K562 (cell line): ENCODE measurements at regions not wholly inside any gene's neighbourhood (a gene's known extent, or its start where the extent isn't known, plus 50 kb on each side); places are given as distances from the start of the nearest gene placed in this dataset.

ENCODE experiments used
- ATAC-seq: fragments of 200-7000 bp; cut with Tn5 transposase; 3 replicates; pipeline ENCODE4 v1.9.1; 2020; ENCODE audit warnings: moderate library complexity
- BruUV-seq: library from RNA; stranded (reverse); fragments of 400-500 nt; replicated peaks from 2 replicates; lab custom pipeline; 2021; lab: Mats Ljungman, UMichigan
- CTCF ChIA-PET: fragments of 300-600 bp; formaldehyde crosslinking; extraction: SDS; loops from one replicate; lab custom pipeline; 2021; ENCODE audit warnings: low intra/inter-chr PET ratio; lab: Yijun Ruan, JAX
- POLR2A ChIA-PET: fragments of 300-600, 350-650 bp; sonication (Branson Sonifier 250); formaldehyde crosslinking; extraction: SDS; loops from one replicate; lab custom pipeline; 2021; ENCODE audit warnings: antibody characterized with exemption, inconsistent platforms; lab: Yijun Ruan, JAX
- DNase-seq, 4 experiments: peaks; one replicate each; pipeline versions ENCODE4 v3.0.0 to v3.0.0-alpha.2; 2011 to 2018; ENCODE audit warnings: low spot score in 3 of 4, mixed read lengths in 3 of 4; ENCODE audit errors: extremely low read depth in 1 of 4
- FAIRE-seq: peaks from 2 replicates; lab custom pipeline; 2011; peaks lifted over from hg19 to GRCh38; lab: Jason Lieb, UNC
- H2AFZ ChIP-seq: 2 replicates; pipeline ENCODE4 v1.6.0; 2011; ENCODE audit warnings: low read depth, low read length, control low read depth, inconsistent platforms
- H3K27ac ChIP-seq: fragments of 200-600 bp; 3 replicates; pipeline ENCODE4 v1.8.0; 2011; ENCODE audit warnings: low read depth, mild to moderate bottlenecking, control low read depth, inconsistent platforms, low read length, moderate library complexity, mixed read lengths; ENCODE audit errors: extremely low read depth
- H3K27me3 ChIP-seq, 2 experiments: fragments of 300-600 bp in 1 of 2; 2 replicates in 1 of 2; 3 replicates in 1 of 2; pipeline versions ENCODE4 v1.6.0 to v1.8.0; 2011; ENCODE audit warnings: inconsistent platforms in 2 of 2, low read length in 2 of 2, mild to moderate bottlenecking in 1 of 2, mixed read lengths in 1 of 2, moderate library complexity in 1 of 2; ENCODE audit not compliant: control insufficient read depth in 2 of 2, insufficient read depth in 2 of 2
- H3K36me3 ChIP-seq: fragments of 300-600 bp; 3 replicates; pipeline ENCODE4 v1.8.0; 2011; ENCODE audit warnings: mild to moderate bottlenecking, low read length, inconsistent platforms; ENCODE audit not compliant: control insufficient read depth, insufficient read depth
- H3K4me1 ChIP-seq, 2 experiments: fragments of 200-600 bp in 1 of 2; replicated peaks in 1 of 2; 2 replicates in 1 of 2; 3 replicates in 1 of 2; pipeline versions ENCODE4 v1.5.1 to v1.8.0; 2011; ENCODE audit warnings: inconsistent platforms in 2 of 2, low read length in 2 of 2, mild to moderate bottlenecking in 1 of 2, mixed read lengths in 1 of 2, moderate library complexity in 1 of 2; ENCODE audit not compliant: control insufficient read depth in 2 of 2, insufficient read depth in 2 of 2
- H3K4me2 ChIP-seq: 2 replicates; pipeline ENCODE4 v1.6.1; 2011; ENCODE audit warnings: low read length, control low read depth, inconsistent platforms, mixed read lengths; ENCODE audit not compliant: insufficient read depth
- H3K4me3 ChIP-seq: fragments of 200-600 bp; sonication (generic), shearing (Covaris generic); 2 replicates; pipeline ENCODE4 v1.5.1; 2016; ENCODE audit warnings: control low read depth, inconsistent platforms
- H3K79me2 ChIP-seq: fragments of 200-600 bp; 3 replicates; pipeline ENCODE4 v1.8.0; 2011; ENCODE audit warnings: low read length, inconsistent platforms; ENCODE audit not compliant: control insufficient read depth, insufficient read depth
- H3K9ac ChIP-seq, 2 experiments: 2 replicates each; pipeline versions ENCODE4 v1.6.0 to v1.6.1; 2011; ENCODE audit warnings: low read depth in 2 of 2, low read length in 2 of 2, control low read depth in 1 of 2, inconsistent platforms in 1 of 2, mild to moderate bottlenecking in 1 of 2, mixed read lengths in 1 of 2; ENCODE audit not compliant: insufficient read depth in 1 of 2
- H3K9me1 ChIP-seq: one replicate; pipeline ENCODE4 v1.6.0; 2011; ENCODE audit warnings: inconsistent platforms, mild to moderate bottlenecking, low read length, moderate library complexity; ENCODE audit not compliant: control insufficient read depth, insufficient read depth
- H3K9me3 ChIP-seq: replicated peaks from 2 replicates; pipeline ENCODE4 v1.5.1; 2011; ENCODE audit warnings: low read depth, low read length, inconsistent platforms; ENCODE audit not compliant: control insufficient read depth, insufficient read depth
- H4K20me1 ChIP-seq: replicated peaks from 2 replicates; pipeline ENCODE4 v1.6.1; 2011; ENCODE audit warnings: low read length, inconsistent platforms, mixed read lengths; ENCODE audit not compliant: control insufficient read depth, insufficient read depth
- DNMT1 ChIP-seq: fragments of 450-650 bp; IDR thresholded peaks from 2 replicates; pipeline ENCODE4 v1.6.1; 2016; ENCODE audit warnings: antibody characterized with exemption, mild to moderate bottlenecking
- DPF2 ChIP-seq: fragments of 450-650 bp; IDR thresholded peaks from 2 replicates; pipeline ENCODE4 v1.6.1; 2016
- EGR1 ChIP-seq: fragments of 450-650 bp; conservative IDR thresholded peaks from 2 replicates; pipeline ENCODE4 v1.6.1; 2017; ENCODE audit warnings: mild to moderate bottlenecking
- EWSR1 ChIP-seq: fragments of 450-650 bp; IDR thresholded peaks from 2 replicates; pipeline ENCODE4 v1.6.1; 2018; ENCODE audit warnings: borderline replicate concordance, mild to moderate bottlenecking, low read depth, moderate library complexity; ENCODE audit not compliant: partially characterized antibody
- MAFF ChIP-seq: IDR thresholded peaks from 2 replicates; pipeline ENCODE4 v1.6.1; 2012; ENCODE audit warnings: low read length, improper control_type of control experiment
- MAFG ChIP-seq: fragments of 450-650 bp; conservative IDR thresholded peaks from 2 replicates; pipeline ENCODE4 v1.6.1; 2016; ENCODE audit warnings: missing genetic modification characterization, missing compliant biosample characterization
- NR3C1 ChIP-seq: sonication (generic); formaldehyde crosslinking; IDR thresholded peaks from 2 replicates; pipeline ENCODE4 v1.8.1; 2022; ENCODE audit warnings: missing genetic modification reagents
- PCBP1 ChIP-seq: fragments of 200-400 bp; formaldehyde crosslinking; IDR thresholded peaks from 2 replicates; pipeline ENCODE4 v1.6.1; 2018; ENCODE audit warnings: mild to moderate bottlenecking, low read depth, low read length; ENCODE audit not compliant: poor library complexity, severe bottlenecking
- POLR3A ChIP-seq: IDR thresholded peaks from 2 replicates; pipeline ENCODE4 v1.6.1; 2011; ENCODE audit warnings: borderline replicate concordance, mild to moderate bottlenecking, moderate library complexity; ENCODE audit not compliant: insufficient read length, insufficient read depth; ENCODE audit errors: extremely low read depth
- TCF7L2 ChIP-seq: fragments of 150-350 bp; IDR thresholded peaks from 2 replicates; pipeline ENCODE4 v1.6.1; 2016; ENCODE audit warnings: low read depth, mild to moderate bottlenecking, low read length, moderate library complexity
- U2AF1 ChIP-seq: fragments of 200-400 bp; formaldehyde crosslinking; optimal IDR thresholded peaks from 2 replicates; pipeline ENCODE3; 2017; ENCODE audit warnings: mild to moderate bottlenecking, low read depth, low read length, moderate library complexity
- ZKSCAN8 ChIP-seq: fragments of 200-800 bp; sonication (Bioruptor generic); IDR thresholded peaks from 2 replicates; pipeline ENCODE4 v1.6.1; 2016; ENCODE audit warnings: missing genetic modification characterization, missing compliant biosample characterization
- ZNF444 ChIP-seq: fragments of 250-450 bp; sonication (Bioruptor Pico); IDR thresholded peaks from 2 replicates; pipeline ENCODE4 v1.4.0; 2020; ENCODE audit warnings: mild to moderate bottlenecking, moderate library complexity
- ZNF77 ChIP-seq: fragments of 250-450 bp; sonication (Bioruptor Pico); IDR thresholded peaks from 2 replicates; pipeline ENCODE4 v1.5.0; 2020
- WGBS: fragments of 100-300 bp; shearing (Covaris generic); methylation state at CpG from one replicate; pipeline ENCODE4 v1.1.6; 2016; ENCODE audit warnings: low coverage, mixed read lengths; ENCODE audit not compliant: insufficient coverage; ENCODE audit errors: missing lambda C conversion rate; 5-methylcytosine and 5-hydroxymethylcytosine counted together
- in situ Hi-C: fragments of 300-500 bp; cut with MboI; formaldehyde crosslinking; loops from 4 replicates; pipeline ENCODE4 v1.15.0; 2018; ENCODE audit warnings: inconsistent platforms, mixed read lengths
- intact Hi-C: fragments of 100-400 bp; cut with micrococcal nuclease; formaldehyde crosslinking; loops from 2 replicates; pipeline ENCODE4 v1.14.2; 2022
- TF ChIP-seq, protein P1 (sequence below): IDR thresholded peaks from 2 replicates; pipeline ENCODE4 v1.6.1; 2012; ENCODE audit warnings: low read depth, low read length, improper control_type of control experiment, borderline replicate concordance
- TF ChIP-seq, protein P2 (sequence below), 2 experiments: fragments of 450-650 bp in 1 of 2; sonication (generic) in 1 of 2; formaldehyde crosslinking in 1 of 2; IDR thresholded peaks in 1 of 2; conservative IDR thresholded peaks in 1 of 2; 2 replicates each; pipeline versions ENCODE4 v1.6.1 to v1.8.1; 2016 to 2023; ENCODE audit warnings: mild to moderate bottlenecking in 2 of 2, moderate library complexity in 2 of 2, inconsistent platforms in 1 of 2, missing genetic modification reagents in 1 of 2

DNA sequence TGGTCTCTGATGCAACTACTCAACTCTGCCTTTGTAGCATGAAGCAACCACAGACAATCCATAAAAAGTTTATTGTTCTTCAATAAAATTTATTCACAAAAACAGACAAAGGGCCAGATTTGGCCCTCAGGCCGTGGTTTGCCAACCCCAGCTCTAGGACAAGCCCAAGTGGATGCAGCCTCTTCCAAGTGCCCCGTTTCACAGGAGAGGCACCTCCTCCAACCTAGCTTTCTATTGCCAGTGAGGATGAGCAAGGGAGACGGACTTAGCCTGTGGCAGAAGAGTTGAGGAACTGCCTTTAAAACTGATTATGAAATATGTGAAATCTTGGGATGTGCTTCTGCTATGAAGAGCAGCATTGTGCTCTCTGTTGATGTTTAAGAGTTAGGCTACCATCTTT lies 105.4 kb downstream of the PSMG1 start:
- DNase-seq, result no peak
- H3K9me1 ChIP-seq, result no peaks in the 10 kb centered on the region
- 0% methylated on average over 3 of the region's 3 CpGs for WGBS
- CTCF ChIA-PET, result no interaction called here
- H3K79me2 ChIP-seq, result no peaks in the 10 kb centered on the region
- no peak for FAIRE-seq
- H3K27me3 ChIP-seq, result peaks cover 28 to 32% of the 10 kb centered on the region in 2 experiments
- in situ Hi-C loops, result no loop called here
- H3K4me3 ChIP-seq, result no peak overlapping the region
- ATAC-seq, result no peak
- TF ChIP-seq, protein P1, sequence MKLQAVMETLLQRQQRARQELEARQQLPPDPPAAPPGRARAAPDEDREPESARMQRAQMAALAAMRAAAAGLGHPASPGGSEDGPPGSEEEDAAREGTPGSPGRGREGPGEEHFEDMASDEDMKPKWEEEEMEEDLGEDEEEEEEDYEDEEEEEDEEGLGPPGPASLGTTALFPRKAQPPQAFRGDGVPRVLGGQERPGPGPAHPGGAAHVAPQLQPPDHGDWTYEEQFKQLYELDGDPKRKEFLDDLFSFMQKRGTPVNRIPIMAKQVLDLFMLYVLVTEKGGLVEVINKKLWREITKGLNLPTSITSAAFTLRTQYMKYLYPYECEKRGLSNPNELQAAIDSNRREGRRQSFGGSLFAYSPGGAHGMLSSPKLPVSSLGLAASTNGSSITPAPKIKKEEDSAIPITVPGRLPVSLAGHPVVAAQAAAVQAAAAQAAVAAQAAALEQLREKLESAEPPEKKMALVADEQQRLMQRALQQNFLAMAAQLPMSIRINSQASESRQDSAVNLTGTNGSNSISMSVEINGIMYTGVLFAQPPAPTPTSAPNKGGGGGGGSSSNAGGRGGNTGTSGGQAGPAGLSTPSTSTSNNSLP, result no peak
- TF ChIP-seq U2AF1 (no peak), EWSR1 (no peak)
- TF ChIP-seq, all 486 proteins: peak for 0
- intact Hi-C loops, result no loop called here
- Histone ChIP-seq H3K27ac (no peak overlapping the region), H3K9me3 (no peaks in the 10 kb centered on the region), H4K20me1 (no peaks in the 10 kb centered on the region; the same call in 1 of the 2 replicates), H3K9ac (no peak overlapping the region), H3K4me1 (no peaks in the 10 kb centered on the region; a peak in 1 of 5 replicates), H3K36me3 (no peaks in the 10 kb centered on the region), H2AFZ (no peak overlapping the region), H3K4me2 (no peak overlapping the region)
- POLR2A ChIA-PET, result no interaction called here
- BruUV-seq, result no TSS peak

DNA sequence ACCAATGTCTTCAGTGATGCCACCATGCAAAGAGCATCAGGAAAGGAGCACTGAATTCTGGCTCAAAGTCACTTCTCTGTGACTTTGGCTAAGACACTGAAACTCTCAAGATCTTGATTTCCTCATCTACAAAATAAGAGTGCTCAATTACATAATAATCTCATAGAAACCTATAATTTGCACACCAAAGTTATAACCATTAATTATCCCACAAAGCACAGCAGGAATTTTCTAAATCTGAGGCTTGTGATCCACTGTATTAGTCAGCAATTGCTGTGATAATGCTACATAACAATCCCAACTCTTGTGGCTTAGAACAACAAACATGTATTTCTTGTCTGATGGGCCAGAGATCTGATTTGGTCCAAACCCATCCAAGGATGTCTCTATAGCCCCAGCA lies 108.7 kb downstream of the PSMG1 start:
- Histone ChIP-seq H3K27ac (no peak overlapping the region), H3K9me3 (no peaks in the 10 kb centered on the region), H3K4me3 (no peak overlapping the region), H3K79me2 (no peaks in the 10 kb centered on the region), H3K36me3 (no peaks in the 10 kb centered on the region), H3K9me1 (no peaks in the 10 kb centered on the region), H4K20me1 (no peaks in the 10 kb centered on the region), H3K4me2 (no peak overlapping the region), H3K27me3 (peaks cover 11 to 13% of the 10 kb centered on the region in 2 experiments; a peak in 4 of 5 replicates), H2AFZ (no peak overlapping the region), H3K9ac (no peak overlapping the region), H3K4me1 (no peaks in the 10 kb centered on the region; a peak in 1 of 5 replicates)
- DNase-seq, result no peak
- in situ Hi-C loops (no loop called here), intact Hi-C loops (no loop called here)
- no peak for FAIRE-seq
- CTCF ChIA-PET, result no interaction called here
- no peak for ATAC-seq
- no TSS peak for BruUV-seq
- POLR2A ChIA-PET, result interaction anchor here (0.7 kb wide), 1 partner anchor 602 kb away, joined by 3 read pairs; no protein-coding TSS in a partner anchor
- TF ChIP-seq ZKSCAN8 (CRISPR knock-in tag), result no peak
- TF ChIP-seq NR3C1 (CRISPR knock-in tag), result no peak
- TF ChIP-seq ZNF444 (CRISPR knock-in tag), result no peak
- TF ChIP-seq MAFF, result no peak
- TF ChIP-seq POLR3A, result no peak
- no peak for TF ChIP-seq DNMT1
- no peak for TF ChIP-seq PCBP1
- TF ChIP-seq DPF2, result no peak
- TF ChIP-seq ZNF77, result no peak
- TF ChIP-seq, protein P2, sequence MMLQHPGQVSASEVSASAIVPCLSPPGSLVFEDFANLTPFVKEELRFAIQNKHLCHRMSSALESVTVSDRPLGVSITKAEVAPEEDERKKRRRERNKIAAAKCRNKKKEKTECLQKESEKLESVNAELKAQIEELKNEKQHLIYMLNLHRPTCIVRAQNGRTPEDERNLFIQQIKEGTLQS (IDR thresholded peaks at IDR 0.05), result no peak
- TF ChIP-seq, protein P2 (CRISPR knock-in tag; conservative IDR thresholded peaks at IDR 0.05), result no peak
- no peak for TF ChIP-seq MAFG (tag)
- no peak for TF ChIP-seq TCF7L2
- TF ChIP-seq EGR1, result no peak
